OCI-LY7 (cell line): ENCODE measurements at regions not wholly inside any gene's neighbourhood (a gene's known extent, or its start where the extent isn't known, plus 50 kb on each side); places are given as distances from the start of the nearest gene placed in this dataset.
"Not testable (repeated sequence)": the region's sequence is repeated elsewhere in the genome, so short reads cannot be mapped to it uniquely, and the experiment has no call there.

Source experiments
- BruUV-seq: library from RNA; stranded (reverse); fragments of 400-500 nt; replicated peaks from 2 replicates; lab custom pipeline; 2021; lab: Mats Ljungman, UMichigan
- CTCF ChIA-PET: fragments of 300-600 bp; sonication (Branson Sonifier 250); formaldehyde crosslinking; loops from one replicate; lab custom pipeline; 2022; ENCODE audit warnings: antibody characterized with exemption; ENCODE audit not compliant: unreplicated experiment; lab: Charles Lee
- POLR2A ChIA-PET: fragments of 300-600 bp; sonication (Branson Sonifier 250); formaldehyde crosslinking; loops from one replicate; lab custom pipeline; 2022; ENCODE audit warnings: antibody characterized with exemption; lab: Charles Lee
- DNase-seq: peaks from one replicate; pipeline ENCODE4 v3.0.0-alpha.2; 2015; ENCODE audit warnings: low spot score
- H2AFZ ChIP-seq: fragments of 200-600 bp; sonication (generic), shearing (Covaris generic); 2 replicates; pipeline ENCODE4 v1.6.1; 2014; ENCODE audit warnings: mild to moderate bottlenecking, antibody characterized with exemption, low read length, moderate library complexity
- H3K27ac ChIP-seq: fragments of 200-600 bp; sonication (generic); 2 replicates; pipeline ENCODE4 v1.5.1; 2014; ENCODE audit warnings: mixed run types, low read depth, mild to moderate bottlenecking, moderate library complexity, low read length, inconsistent platforms; ENCODE audit not compliant: poor library complexity, severe bottlenecking
- H3K36me3 ChIP-seq: fragments of 200-600 bp; sonication (generic); 2 replicates; pipeline ENCODE4 v1.6.1; 2014; ENCODE audit warnings: mild to moderate bottlenecking, antibody characterized with exemption, low read length, moderate library complexity, mixed read lengths; ENCODE audit not compliant: insufficient read depth
- H3K4me1 ChIP-seq: fragments of 200-600 bp; sonication (generic); 2 replicates; pipeline ENCODE4 v1.5.1; 2014; ENCODE audit warnings: mild to moderate bottlenecking, low read length; ENCODE audit not compliant: insufficient read depth, poor library complexity, severe bottlenecking
- H3K4me2 ChIP-seq: fragments of 200-600 bp; sonication (generic); 2 replicates; pipeline ENCODE4 v1.6.1; 2014; ENCODE audit warnings: mild to moderate bottlenecking, low read length
- H3K4me3 ChIP-seq: fragments of 200-600 bp; sonication (generic); 2 replicates; pipeline ENCODE4 v1.5.1; 2014; ENCODE audit warnings: mild to moderate bottlenecking, low read depth, low read length; ENCODE audit not compliant: poor library complexity, severe bottlenecking
- H3K79me2 ChIP-seq: fragments of 200-600 bp; sonication (generic); 2 replicates; pipeline ENCODE4 v1.6.1; 2016; ENCODE audit warnings: low read depth, mild to moderate bottlenecking, low read length, moderate library complexity, mixed read lengths; ENCODE audit not compliant: insufficient read depth
- H3K9me2 ChIP-seq: fragments of 200-600 bp; sonication (generic); 2 replicates; pipeline ENCODE4 v1.6.1; 2016; ENCODE audit warnings: mild to moderate bottlenecking, low read length, mixed read lengths; ENCODE audit not compliant: insufficient read depth
- H3K9me3 ChIP-seq: fragments of 200-600 bp; sonication (generic); 2 replicates; pipeline ENCODE4 v1.6.1; 2014; ENCODE audit warnings: mild to moderate bottlenecking, mixed run types, low read length, mixed read lengths
- H4K20me1 ChIP-seq: fragments of 200-600 bp; sonication (generic); 2 replicates; pipeline ENCODE4 v1.6.1; 2014; ENCODE audit warnings: mild to moderate bottlenecking, antibody characterized with exemption, low read length, moderate library complexity, mixed read lengths; ENCODE audit not compliant: insufficient read depth
- EZH2phosphoT487 ChIP-seq: fragments of 200-600 bp; sonication (generic); IDR thresholded peaks from 2 replicates; pipeline ENCODE4 v1.6.1; 2018; ENCODE audit warnings: low read depth, borderline replicate concordance, mild to moderate bottlenecking, mixed run types, antibody characterized with exemption, low read length, moderate library complexity, mixed read lengths
- intact Hi-C: fragments of 100-400 bp; cut with micrococcal nuclease; formaldehyde crosslinking; loops from one replicate; pipeline ENCODE4 v1.10.0; 2022; ENCODE audit not compliant: unreplicated experiment
- TF ChIP-seq, protein P1 (sequence below): fragments of 200-600 bp; sonication (generic); conservative IDR thresholded peaks from 2 replicates; pipeline ENCODE4 v1.5.1; 2014; ENCODE audit warnings: mild to moderate bottlenecking, antibody characterized with exemption, low read length, moderate library complexity, mixed read lengths

DNA sequence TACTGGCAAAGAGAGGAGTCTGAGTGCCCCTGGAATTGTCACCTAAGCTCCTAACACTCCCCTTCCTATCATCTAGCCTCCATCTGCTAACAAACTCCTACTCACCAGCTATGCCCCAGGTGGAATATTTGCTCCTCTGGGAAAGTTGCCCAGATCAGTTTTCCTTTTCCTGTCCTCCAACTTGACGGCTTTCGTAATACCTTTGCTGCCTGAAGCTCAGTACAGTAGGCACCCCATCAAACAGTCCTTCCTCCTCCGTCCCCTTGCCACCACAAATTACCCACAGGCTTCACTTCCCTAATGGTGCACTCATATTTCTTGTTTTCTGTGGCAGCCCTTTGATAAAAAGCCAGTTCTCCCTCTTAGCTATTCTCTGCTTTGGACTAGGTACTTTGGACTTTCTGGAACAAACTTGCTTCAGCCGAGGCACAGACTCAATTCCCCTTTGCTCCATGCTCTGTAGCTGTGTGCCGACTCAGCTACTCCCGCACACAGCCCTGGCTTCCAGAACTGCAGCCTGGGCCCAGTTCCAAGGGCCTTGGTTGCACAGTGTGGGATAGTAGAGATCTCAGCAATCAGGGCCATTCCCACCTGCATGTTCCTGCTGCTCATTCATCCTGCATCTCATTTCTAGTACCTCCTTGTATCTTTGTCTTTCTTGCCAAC is 605.1 kb downstream of the BCOR start:
- ChIA-PET POLR2A (no interaction called here), CTCF (no interaction called here)
- no peak for DNase-seq

DNA sequence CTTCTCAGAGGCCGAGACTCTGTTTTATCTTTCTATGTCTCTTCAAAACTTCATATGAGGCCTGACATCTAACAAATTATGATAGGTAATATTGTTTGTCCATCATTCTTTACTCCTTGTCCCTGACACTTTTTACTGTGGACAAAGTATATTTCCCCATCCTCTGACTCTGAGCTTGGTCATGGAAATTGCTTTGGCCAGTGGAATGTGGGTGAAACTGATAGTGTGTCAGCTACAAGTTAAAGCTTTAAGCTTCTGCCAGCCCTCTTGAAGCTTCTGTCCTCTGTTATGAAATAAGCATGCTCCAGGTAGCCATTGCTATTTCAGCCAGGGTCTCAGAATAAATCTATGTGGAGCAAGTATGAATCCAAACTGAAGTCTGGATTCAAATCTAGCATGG is 604.6 kb downstream of the BCOR start:
- no peaks in the 10 kb centered on the region for H4K20me1 ChIP-seq
- no peaks in the 10 kb centered on the region for H3K36me3 ChIP-seq
- intact Hi-C loops = no loop called here
- CTCF ChIA-PET = no interaction called here
- no peak overlapping the region for H3K4me2 ChIP-seq
- no peak overlapping the region for H2AFZ ChIP-seq
- TF ChIP-seq, protein P1, sequence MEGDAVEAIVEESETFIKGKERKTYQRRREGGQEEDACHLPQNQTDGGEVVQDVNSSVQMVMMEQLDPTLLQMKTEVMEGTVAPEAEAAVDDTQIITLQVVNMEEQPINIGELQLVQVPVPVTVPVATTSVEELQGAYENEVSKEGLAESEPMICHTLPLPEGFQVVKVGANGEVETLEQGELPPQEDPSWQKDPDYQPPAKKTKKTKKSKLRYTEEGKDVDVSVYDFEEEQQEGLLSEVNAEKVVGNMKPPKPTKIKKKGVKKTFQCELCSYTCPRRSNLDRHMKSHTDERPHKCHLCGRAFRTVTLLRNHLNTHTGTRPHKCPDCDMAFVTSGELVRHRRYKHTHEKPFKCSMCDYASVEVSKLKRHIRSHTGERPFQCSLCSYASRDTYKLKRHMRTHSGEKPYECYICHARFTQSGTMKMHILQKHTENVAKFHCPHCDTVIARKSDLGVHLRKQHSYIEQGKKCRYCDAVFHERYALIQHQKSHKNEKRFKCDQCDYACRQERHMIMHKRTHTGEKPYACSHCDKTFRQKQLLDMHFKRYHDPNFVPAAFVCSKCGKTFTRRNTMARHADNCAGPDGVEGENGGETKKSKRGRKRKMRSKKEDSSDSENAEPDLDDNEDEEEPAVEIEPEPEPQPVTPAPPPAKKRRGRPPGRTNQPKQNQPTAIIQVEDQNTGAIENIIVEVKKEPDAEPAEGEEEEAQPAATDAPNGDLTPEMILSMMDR = no peak
- no peak for TF ChIP-seq EZH2phosphoT487
- POLR2A ChIA-PET = no interaction called here
- DNase-seq = no peak
- no peak overlapping the region for H3K4me3 ChIP-seq
- no peaks in the 10 kb centered on the region for H3K4me1 ChIP-seq
- H3K79me2 ChIP-seq = no peaks in the 10 kb centered on the region
- H3K27ac ChIP-seq = no peak overlapping the region
- no TSS peak for BruUV-seq
- no peaks in the 10 kb centered on the region for H3K9me2 ChIP-seq
- no peaks in the 10 kb centered on the region for H3K9me3 ChIP-seq

More for the DNA sequence above, 605.1 kb downstream of the BCOR start:
- Histone ChIP-seq H3K4me3 (no peak overlapping the region), H4K20me1 (no peaks in the 10 kb centered on the region), H3K4me2 (no peak overlapping the region), H2AFZ (no peak overlapping the region), H3K27ac (no peak overlapping the region), H3K36me3 (no peaks in the 10 kb centered on the region), H3K4me1 (no peaks in the 10 kb centered on the region), H3K9me2 (no peaks in the 10 kb centered on the region), H3K9me3 (no peaks in the 10 kb centered on the region), H3K79me2 (no peaks in the 10 kb centered on the region)
- TF ChIP-seq, protein P1 = no peak
- TF ChIP-seq EZH2phosphoT487 = no peak
- intact Hi-C loops = no loop called here
- no TSS peak for BruUV-seq

DNA sequence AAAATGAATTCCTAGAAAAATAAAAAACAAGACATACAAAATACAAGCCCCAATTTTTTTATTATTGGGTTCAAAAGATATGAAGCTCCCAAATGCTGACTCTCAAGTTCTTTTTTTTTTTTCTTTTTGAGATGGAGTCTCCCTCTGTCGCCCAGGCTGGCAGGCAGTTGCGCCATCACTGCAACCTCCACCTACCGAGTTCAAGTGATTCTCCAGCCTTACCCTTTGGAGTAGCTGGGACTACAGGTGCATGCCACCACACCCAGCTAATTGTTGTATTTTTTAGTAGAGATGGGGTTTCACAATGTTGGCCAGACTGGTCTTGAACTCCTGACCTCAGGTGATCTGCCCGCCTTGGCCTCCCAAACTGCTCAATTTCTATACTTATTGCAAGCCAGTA is 600.6 kb downstream of the BCOR start:
- POLR2A ChIA-PET = interaction anchor here (0.7 kb wide), 1 partner anchor 76 kb away, joined by 3 read pairs; no protein-coding TSS in a partner anchor
- intact Hi-C loops = not testable (repeated sequence)

More for the DNA sequence above, 600.6 kb downstream of the BCOR start:
- H3K9me2 ChIP-seq, H3K4me3 ChIP-seq, H3K27ac ChIP-seq, BruUV-seq, H3K4me2 ChIP-seq, DNase-seq, H3K79me2 ChIP-seq, H2AFZ ChIP-seq, H3K36me3 ChIP-seq, H3K4me1 ChIP-seq, H4K20me1 ChIP-seq, CTCF ChIA-PET, H3K9me3 ChIP-seq: not testable (repeated sequence)
